IMR-90 (cell line): ENCODE measurements at regions not wholly inside any gene's neighbourhood (a gene's known extent, or its start where the extent isn't known, plus 50 kb on each side); places are given as distances from the start of the nearest gene placed in this dataset.

Experiments used
- ATAC-seq: fragments of 200-7000 bp; cut with Tn5 transposase; 2 replicates; pipeline ENCODE4 v1.9.1; 2020; ENCODE audit warnings: low read depth, mild to moderate bottlenecking, moderate library complexity
- BruUV-seq: library from RNA; stranded (reverse); fragments of 400-500 nt; replicated peaks from 2 replicates; lab custom pipeline; 2021; lab: Mats Ljungman, UMichigan
- CTCF ChIA-PET: fragments of 300-600 bp; formaldehyde crosslinking; extraction: SDS; loops from one replicate; lab custom pipeline; 2021; ENCODE audit warnings: antibody characterized with exemption; lab: Yijun Ruan, JAX
- POLR2A ChIA-PET: fragments of 300-600 bp; sonication (Branson Sonifier 250); formaldehyde crosslinking; loops from one replicate; lab custom pipeline; 2022; ENCODE audit warnings: antibody characterized with exemption; ENCODE audit not compliant: unreplicated experiment; lab: Charles Lee
- DNase-seq: peaks from one replicate; pipeline ENCODE4 v3.0.0; 2013
- H2AFZ ChIP-seq: replicated peaks from 2 replicates; pipeline ENCODE3; 2013; ENCODE audit warnings: low read length, mild to moderate bottlenecking; ENCODE audit not compliant: poor library complexity
- H2AK5ac ChIP-seq: 2 replicates; pipeline ENCODE4 v1.6.1; 2013; ENCODE audit warnings: low read depth, low read length, inconsistent platforms
- H2AK9ac ChIP-seq: replicated peaks from 2 replicates; pipeline ENCODE3; 2013; ENCODE audit warnings: mild to moderate bottlenecking, low read depth, low read length, moderate library complexity; ENCODE audit not compliant: poor library complexity
- H2BK120ac ChIP-seq: 2 replicates; pipeline ENCODE4 v1.6.1; 2013; ENCODE audit warnings: low read depth, low read length, inconsistent platforms
- H2BK15ac ChIP-seq: 3 replicates; pipeline ENCODE4 v1.6.1; 2013; ENCODE audit warnings: low read depth, low read length, inconsistent platforms
- H2BK20ac ChIP-seq: 2 replicates; pipeline ENCODE4 v1.6.1; 2013; ENCODE audit warnings: low read depth, mild to moderate bottlenecking, inconsistent platforms, low read length, moderate library complexity
- H2BK5ac ChIP-seq: 2 replicates; pipeline ENCODE4 v1.6.1; 2013; ENCODE audit warnings: mild to moderate bottlenecking, low read depth, low read length, inconsistent platforms; ENCODE audit not compliant: poor library complexity, severe bottlenecking
- H3K14ac ChIP-seq: replicated peaks from 2 replicates; pipeline ENCODE4 v1.6.1; 2013; ENCODE audit warnings: low read depth, low read length, inconsistent platforms
- H3K18ac ChIP-seq: 2 replicates; pipeline ENCODE4 v1.6.1; 2013; ENCODE audit warnings: low read depth, low read length, control low read depth
- H3K23ac ChIP-seq: 2 replicates; pipeline ENCODE4 v1.6.1; 2013; ENCODE audit warnings: low read depth, low read length, inconsistent platforms
- H3K27ac ChIP-seq: 2 replicates; pipeline ENCODE4 v1.5.1; 2013; ENCODE audit warnings: mild to moderate bottlenecking, control low read depth, low read length; ENCODE audit not compliant: insufficient read depth
- H3K27me3 ChIP-seq: 2 replicates; pipeline ENCODE4 v1.6.1; 2013; ENCODE audit warnings: low read length; ENCODE audit not compliant: control insufficient read depth, insufficient read depth
- H3K36me3 ChIP-seq: 2 replicates; pipeline ENCODE4 v1.6.1; 2013; ENCODE audit warnings: low read length, mixed read lengths; ENCODE audit not compliant: control insufficient read depth, insufficient read depth
- H3K4ac ChIP-seq: 2 replicates; pipeline ENCODE4 v1.6.1; 2013; ENCODE audit warnings: low read depth, low read length, inconsistent platforms
- H3K4me1 ChIP-seq: 2 replicates; pipeline ENCODE4 v1.6.1; 2013; ENCODE audit warnings: low read length, mixed read lengths; ENCODE audit not compliant: control insufficient read depth, insufficient read depth
- H3K4me2 ChIP-seq: 2 replicates; pipeline ENCODE4 v1.6.1; 2013; ENCODE audit warnings: low read depth, mild to moderate bottlenecking, control low read depth, low read length, moderate library complexity
- H3K4me3 ChIP-seq: 2 replicates; pipeline ENCODE4 v1.5.1; 2013; ENCODE audit warnings: low read depth, mild to moderate bottlenecking, control low read depth, low read length, moderate library complexity; ENCODE audit not compliant: insufficient read depth
- H3K56ac ChIP-seq: 2 replicates; pipeline ENCODE4 v1.6.1; 2013; ENCODE audit warnings: low read length, inconsistent platforms; ENCODE audit not compliant: insufficient read depth; ENCODE audit errors: extremely low read depth
- H3K79me1 ChIP-seq, 2 experiments: 2 replicates each; pipeline ENCODE4 v1.6.1; 2013; ENCODE audit warnings: low read length in 2 of 2, inconsistent platforms in 1 of 2, low read depth in 1 of 2
- H3K9ac ChIP-seq: 2 replicates; pipeline ENCODE4 v1.6.1; 2013; ENCODE audit warnings: low read depth, low read length, control low read depth
- H3K9me1 ChIP-seq: 2 replicates; pipeline ENCODE4 v1.6.1; 2013; ENCODE audit warnings: low read length, inconsistent platforms; ENCODE audit not compliant: insufficient read depth
- H3K9me3 ChIP-seq: 2 replicates; pipeline ENCODE4 v1.6.1; 2013; ENCODE audit warnings: low read length; ENCODE audit not compliant: control insufficient read depth, insufficient read depth
- H4K20me1 ChIP-seq: 2 replicates; pipeline ENCODE4 v1.6.1; 2013; ENCODE audit warnings: low read length, inconsistent platforms; ENCODE audit not compliant: insufficient read depth
- H4K5ac ChIP-seq: 2 replicates; pipeline ENCODE4 v1.6.1; 2013; ENCODE audit warnings: mild to moderate bottlenecking, low read depth, low read length, control low read depth
- H4K8ac ChIP-seq, 2 experiments: 2 replicates each; pipeline ENCODE4 v1.6.1; 2013; ENCODE audit warnings: low read depth in 2 of 2, low read length in 2 of 2, control low read depth in 1 of 2, inconsistent platforms in 1 of 2
- H4K91ac ChIP-seq: 2 replicates; pipeline ENCODE4 v1.6.1; 2013; ENCODE audit warnings: low read depth, low read length, inconsistent platforms; ENCODE audit not compliant: insufficient read depth
- BHLHE40 ChIP-seq: fragments of 150-350 bp; IDR thresholded peaks from 2 replicates; pipeline ENCODE4 v1.6.1; 2016; ENCODE audit warnings: mild to moderate bottlenecking, low read depth, low read length
- CEBPB ChIP-seq: IDR thresholded peaks from 2 replicates; pipeline ENCODE4 v1.6.1; 2012; ENCODE audit warnings: low read depth, low read length, improper control_type of control experiment
- CHD1 ChIP-seq: IDR thresholded peaks from 2 replicates; pipeline ENCODE4 v1.6.1; 2012; ENCODE audit warnings: low read depth, low read length, improper control_type of control experiment
- FOS ChIP-seq: fragments of 150-350 bp; IDR thresholded peaks from 2 replicates; pipeline ENCODE4 v1.6.1; 2016; ENCODE audit warnings: low read depth, low read length
- MAFK ChIP-seq: IDR thresholded peaks from 2 replicates; pipeline ENCODE4 v1.6.1; 2012; ENCODE audit warnings: low read depth, low read length, improper control_type of control experiment
- MAZ ChIP-seq: IDR thresholded peaks from 2 replicates; pipeline ENCODE4 v1.6.1; 2012; ENCODE audit warnings: low read depth, mild to moderate bottlenecking, low read length, improper control_type of control experiment, moderate library complexity, borderline replicate concordance
- MXI1 ChIP-seq: IDR thresholded peaks from 2 replicates; pipeline ENCODE4 v1.6.1; 2012; ENCODE audit warnings: low read depth, mild to moderate bottlenecking, low read length, moderate library complexity, borderline replicate concordance
- NFE2L2 ChIP-seq: fragments of 150-350 bp; IDR thresholded peaks from 2 replicates; pipeline ENCODE4 v1.6.1; 2016; ENCODE audit warnings: low read depth, mild to moderate bottlenecking, low read length
- POLR2A ChIP-seq: IDR thresholded peaks from 2 replicates; pipeline ENCODE4 v1.6.1; 2012; ENCODE audit warnings: mild to moderate bottlenecking, low read depth, low read length
- RAD21 ChIP-seq: IDR thresholded peaks from 2 replicates; pipeline ENCODE4 v1.6.1; 2012; ENCODE audit warnings: low read length, improper control_type of control experiment
- RCOR1 ChIP-seq: IDR thresholded peaks from 2 replicates; pipeline ENCODE4 v1.6.1; 2012; ENCODE audit warnings: mild to moderate bottlenecking, low read length, improper control_type of control experiment; ENCODE audit not compliant: insufficient replicate concordance
- RFX5 ChIP-seq: IDR thresholded peaks from 2 replicates; pipeline ENCODE4 v1.8.0; 2012; ENCODE audit warnings: low read depth, mild to moderate bottlenecking, low read length, moderate library complexity
- SMC3 ChIP-seq: fragments of 150-350 bp; IDR thresholded peaks from 2 replicates; pipeline ENCODE4 v1.6.1; 2016; ENCODE audit warnings: low read depth, mild to moderate bottlenecking, antibody characterized with exemption, low read length, moderate library complexity
- WGBS, 2 experiments: methylation state at CpG; one replicate each; pipeline versions ENCODE4 v1.1.5 to v1.1.7; 2013; ENCODE audit warnings: missing lambda C conversion rate in 2 of 2; ENCODE audit not compliant: insufficient read length in 1 of 2; ENCODE audit errors: extremely low coverage in 2 of 2; 5-methylcytosine and 5-hydroxymethylcytosine counted together
- dilution Hi-C: fragments of 300-500 bp; cut with HindIII; formaldehyde crosslinking; loops from one replicate; pipeline ENCODE4 v1.14.3; 2018; ENCODE audit warnings: low sequenced_read_pairs; ENCODE audit not compliant: unreplicated experiment
- in situ Hi-C: fragments of 300-500 bp; cut with MboI; formaldehyde crosslinking; loops from 3 replicates; pipeline ENCODE4 v1.14.3; 2019; ENCODE audit warnings: low sequenced_read_pairs, inconsistent platforms, mixed read lengths
- intact Hi-C: fragments of 100-400 bp; cut with micrococcal nuclease; formaldehyde crosslinking; loops from 2 replicates; pipeline ENCODE4 v1.10.0; 2022
- TF ChIP-seq, protein P1 (sequence below): fragments of 150-350 bp; IDR thresholded peaks from 2 replicates; pipeline ENCODE4 v1.6.1; 2016; ENCODE audit warnings: low read depth, mild to moderate bottlenecking, low read length, moderate library complexity, borderline replicate concordance
- TF ChIP-seq, protein P2 (sequence below): fragments of 150-350 bp; IDR thresholded peaks from 2 replicates; pipeline ENCODE4 v1.6.1; 2017; ENCODE audit warnings: mild to moderate bottlenecking, antibody characterized with exemption, low read length, low read depth
- TF ChIP-seq, protein P3 (sequence below): conservative IDR thresholded peaks from 2 replicates; pipeline ENCODE4 v1.5.1; 2012; ENCODE audit warnings: mild to moderate bottlenecking, low read depth, low read length, improper control_type of control experiment

DNA sequence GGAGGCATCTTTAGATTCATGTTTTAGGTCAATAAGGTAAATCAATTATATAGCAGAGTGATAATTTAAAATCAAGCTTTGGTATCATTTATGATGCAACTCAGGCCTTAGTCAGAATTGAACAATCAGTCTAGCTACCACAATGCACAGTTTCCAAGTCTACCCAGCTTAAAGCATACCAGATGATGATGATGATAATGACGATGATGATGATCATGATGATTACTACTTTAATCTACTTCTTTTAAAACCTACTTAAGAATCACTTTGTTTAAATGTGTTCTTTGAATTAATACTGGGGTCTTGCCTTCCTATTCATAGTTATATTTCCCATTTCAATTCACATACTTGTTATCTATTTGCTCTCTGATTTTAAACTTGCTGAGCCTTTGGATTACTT, 1872.7 kb downstream of the OLFM4 start:
- Histone ChIP-seq H3K27ac (no peak overlapping the region), H3K9me3 (peaks cover 4% of the 10 kb centered on the region), H3K18ac (no peak overlapping the region), H2AK5ac (no peak overlapping the region), H2AK9ac (no peak overlapping the region), H3K4ac (no peak overlapping the region), H4K20me1 (no peaks in the 10 kb centered on the region), H2BK15ac (no peak overlapping the region), H3K36me3 (no peaks in the 10 kb centered on the region), H3K4me1 (no peaks in the 10 kb centered on the region), H4K5ac (no peak overlapping the region), H3K4me3 (no peak overlapping the region), H3K9ac (no peak overlapping the region), H3K23ac (no peak overlapping the region), H3K4me2 (no peak overlapping the region), H3K9me1 (no peaks in the 10 kb centered on the region), H3K56ac (no peak overlapping the region), H4K8ac (no peak overlapping the region), H3K27me3 (no peaks in the 10 kb centered on the region), H2BK120ac (no peak overlapping the region), H2BK20ac (no peak overlapping the region), H2BK5ac (no peak overlapping the region), H4K91ac (no peak overlapping the region), H2AFZ (no peak overlapping the region), H3K14ac (no peak overlapping the region), H3K79me1 (no peaks in the 10 kb centered on the region)
- dilution Hi-C loops (no loop called here), in situ Hi-C loops (no loop called here), intact Hi-C loops (no loop called here)
- CTCF ChIA-PET: no interaction called here
- no CpG with 5 or more reads among the region's 1 CpG for WGBS, 2 experiments
- BruUV-seq: no TSS peak
- no peak for TF ChIP-seq CEBPB
- TF ChIP-seq RAD21: no peak
- TF ChIP-seq, protein P1, sequence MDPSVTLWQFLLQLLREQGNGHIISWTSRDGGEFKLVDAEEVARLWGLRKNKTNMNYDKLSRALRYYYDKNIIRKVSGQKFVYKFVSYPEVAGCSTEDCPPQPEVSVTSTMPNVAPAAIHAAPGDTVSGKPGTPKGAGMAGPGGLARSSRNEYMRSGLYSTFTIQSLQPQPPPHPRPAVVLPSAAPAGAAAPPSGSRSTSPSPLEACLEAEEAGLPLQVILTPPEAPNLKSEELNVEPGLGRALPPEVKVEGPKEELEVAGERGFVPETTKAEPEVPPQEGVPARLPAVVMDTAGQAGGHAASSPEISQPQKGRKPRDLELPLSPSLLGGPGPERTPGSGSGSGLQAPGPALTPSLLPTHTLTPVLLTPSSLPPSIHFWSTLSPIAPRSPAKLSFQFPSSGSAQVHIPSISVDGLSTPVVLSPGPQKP: no peak
- TF ChIP-seq MAFK: no peak
- TF ChIP-seq MAZ: no peak
- TF ChIP-seq NFE2L2: no peak
- no peak for TF ChIP-seq RFX5
- no peak for TF ChIP-seq BHLHE40
- TF ChIP-seq FOS: no peak
- TF ChIP-seq POLR2A: no peak
- TF ChIP-seq SMC3: no peak
- TF ChIP-seq, protein P2, sequence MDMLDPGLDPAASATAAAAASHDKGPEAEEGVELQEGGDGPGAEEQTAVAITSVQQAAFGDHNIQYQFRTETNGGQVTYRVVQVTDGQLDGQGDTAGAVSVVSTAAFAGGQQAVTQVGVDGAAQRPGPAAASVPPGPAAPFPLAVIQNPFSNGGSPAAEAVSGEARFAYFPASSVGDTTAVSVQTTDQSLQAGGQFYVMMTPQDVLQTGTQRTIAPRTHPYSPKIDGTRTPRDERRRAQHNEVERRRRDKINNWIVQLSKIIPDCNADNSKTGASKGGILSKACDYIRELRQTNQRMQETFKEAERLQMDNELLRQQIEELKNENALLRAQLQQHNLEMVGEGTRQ: no peak
- TF ChIP-seq CHD1: no peak
- TF ChIP-seq, protein P3, sequence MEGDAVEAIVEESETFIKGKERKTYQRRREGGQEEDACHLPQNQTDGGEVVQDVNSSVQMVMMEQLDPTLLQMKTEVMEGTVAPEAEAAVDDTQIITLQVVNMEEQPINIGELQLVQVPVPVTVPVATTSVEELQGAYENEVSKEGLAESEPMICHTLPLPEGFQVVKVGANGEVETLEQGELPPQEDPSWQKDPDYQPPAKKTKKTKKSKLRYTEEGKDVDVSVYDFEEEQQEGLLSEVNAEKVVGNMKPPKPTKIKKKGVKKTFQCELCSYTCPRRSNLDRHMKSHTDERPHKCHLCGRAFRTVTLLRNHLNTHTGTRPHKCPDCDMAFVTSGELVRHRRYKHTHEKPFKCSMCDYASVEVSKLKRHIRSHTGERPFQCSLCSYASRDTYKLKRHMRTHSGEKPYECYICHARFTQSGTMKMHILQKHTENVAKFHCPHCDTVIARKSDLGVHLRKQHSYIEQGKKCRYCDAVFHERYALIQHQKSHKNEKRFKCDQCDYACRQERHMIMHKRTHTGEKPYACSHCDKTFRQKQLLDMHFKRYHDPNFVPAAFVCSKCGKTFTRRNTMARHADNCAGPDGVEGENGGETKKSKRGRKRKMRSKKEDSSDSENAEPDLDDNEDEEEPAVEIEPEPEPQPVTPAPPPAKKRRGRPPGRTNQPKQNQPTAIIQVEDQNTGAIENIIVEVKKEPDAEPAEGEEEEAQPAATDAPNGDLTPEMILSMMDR: no peak
- no peak for TF ChIP-seq RCOR1
- no peak for TF ChIP-seq MXI1
- DNase-seq: no peak
- ATAC-seq: no peak
- POLR2A ChIA-PET: no interaction called here
